Endothelial cell of umbilical vein (primary cell): ENCODE measurements at regions not wholly inside any gene's neighbourhood (a gene's known extent, or its start where the extent isn't known, plus 50 kb on each side); places are given as distances from the start of the nearest gene placed in this dataset.

ENCODE experiments used
- BruUV-seq: library from RNA; stranded (reverse); fragments of 400-500 nt; replicated peaks from 2 replicates; lab custom pipeline; 2021; lab: Mats Ljungman, UMichigan
- CTCF ChIA-PET: fragments of 300-600, 350-600 bp; sonication (Branson Sonifier 250); formaldehyde crosslinking; loops from one replicate; lab custom pipeline; 2021; ENCODE audit warnings: antibody characterized with exemption, inconsistent platforms; lab: Charles Lee
- POLR2A ChIA-PET: fragments of 300-600, 350-600 bp; sonication (Branson Sonifier 250); formaldehyde crosslinking; loops from one replicate; lab custom pipeline; 2021; ENCODE audit warnings: antibody characterized with exemption, inconsistent platforms; lab: Charles Lee
- DNase-seq: peaks from one replicate; pipeline ENCODE4 v3.0.0-alpha.2; 2011; ENCODE audit warnings: low read depth, low spot score
- FAIRE-seq: peaks from 2 replicates; lab custom pipeline; 2011; peaks lifted over from hg19 to GRCh38; lab: Jason Lieb, UNC
- H2AFZ ChIP-seq: 2 replicates; pipeline ENCODE4 v1.6.0; 2012; ENCODE audit warnings: low read depth, low read length, control low read depth, inconsistent platforms
- H3K27ac ChIP-seq: 2 replicates; pipeline ENCODE4 v1.5.1; 2011; ENCODE audit warnings: low read depth, mild to moderate bottlenecking, control low read depth, low read length, moderate library complexity; ENCODE audit not compliant: insufficient read depth
- H3K27me3 ChIP-seq, 2 experiments: 2 replicates each; pipeline versions ENCODE4 v1.6.0 to v1.6.1; 2011; ENCODE audit warnings: low read length in 2 of 2, mixed read lengths in 1 of 2; ENCODE audit not compliant: control insufficient read depth in 2 of 2, insufficient read depth in 2 of 2
- H3K36me3 ChIP-seq, 2 experiments: 2 replicates in 1 of 2; 3 replicates in 1 of 2; pipeline ENCODE4 v1.5.1; 2011; ENCODE audit warnings: low read length in 2 of 2, mild to moderate bottlenecking in 1 of 2, moderate library complexity in 1 of 2; ENCODE audit not compliant: control insufficient read depth in 2 of 2, insufficient read depth in 2 of 2; ENCODE audit errors: extremely low read depth in 1 of 2
- H3K4me1 ChIP-seq: 3 replicates; pipeline ENCODE4 v1.5.1; 2011; ENCODE audit warnings: mild to moderate bottlenecking, low read length; ENCODE audit not compliant: control insufficient read depth, insufficient read depth; ENCODE audit errors: extremely low read depth
- H3K4me2 ChIP-seq: 2 replicates; pipeline ENCODE4 v1.6.1; 2011; ENCODE audit warnings: low read length, control low read depth, mixed read lengths; ENCODE audit not compliant: insufficient read depth
- H3K4me3 ChIP-seq, 3 experiments: fragments of 200-600 bp in 1 of 3; sonication (generic), shearing (Covaris generic) in 1 of 3; replicated peaks in 1 of 3; 2 replicates each; pipeline ENCODE4 v1.5.1; 2011 to 2016; ENCODE audit warnings: control low read depth in 3 of 3, low read length in 3 of 3, mild to moderate bottlenecking in 2 of 3, inconsistent platforms in 1 of 3, low read depth in 1 of 3, moderate library complexity in 1 of 3; ENCODE audit not compliant: insufficient read depth in 1 of 3
- H3K79me2 ChIP-seq: 2 replicates; pipeline ENCODE4 v1.6.0; 2012; ENCODE audit warnings: low read length, inconsistent platforms; ENCODE audit not compliant: control insufficient read depth, insufficient read depth
- H3K9ac ChIP-seq: replicated peaks from 2 replicates; pipeline ENCODE3; 2011; ENCODE audit warnings: low read length, control low read depth; ENCODE audit not compliant: insufficient read depth; ENCODE audit errors: extremely low read depth
- H3K9me1 ChIP-seq: replicated peaks from 3 replicates; pipeline ENCODE4 v1.6.0; 2011; ENCODE audit warnings: mild to moderate bottlenecking, low read length; ENCODE audit not compliant: control insufficient read depth, insufficient read depth; ENCODE audit errors: extremely low read depth
- H3K9me3 ChIP-seq: replicated peaks from 2 replicates; pipeline ENCODE4 v1.5.1; 2012; ENCODE audit warnings: low read length, inconsistent platforms; ENCODE audit not compliant: control insufficient read depth, insufficient read depth
- H4K20me1 ChIP-seq: replicated peaks from 2 replicates; pipeline ENCODE3; 2011; ENCODE audit warnings: mild to moderate bottlenecking, low read length; ENCODE audit not compliant: control insufficient read depth, insufficient read depth; ENCODE audit errors: extremely low read depth
- CTCF ChIP-seq, 2 donors: IDR thresholded peaks; 1 replicate in 1 of 2; 2 replicates in 1 of 2; pipeline ENCODE4 v1.5.1; 2011; ENCODE audit warnings: low read length in 2 of 2, mild to moderate bottlenecking in 2 of 2, moderate library complexity in 2 of 2, control low read depth in 1 of 2, inconsistent platforms in 1 of 2, low read depth in 1 of 2; ENCODE audit not compliant: insufficient read depth in 1 of 2; ENCODE audit errors: extremely low read depth in 1 of 2
- EZH2 ChIP-seq: IDR thresholded peaks from 2 replicates; pipeline ENCODE4 v1.6.1; 2012; ENCODE audit warnings: borderline replicate concordance, low read depth, mild to moderate bottlenecking, moderate library complexity, low read length, inconsistent platforms; ENCODE audit not compliant: severe bottlenecking
- FOS ChIP-seq: IDR thresholded peaks from 2 replicates; pipeline ENCODE4 v1.6.1; 2011; ENCODE audit warnings: mild to moderate bottlenecking, low read length, moderate library complexity, borderline replicate concordance; ENCODE audit not compliant: insufficient read depth
- GATA2 ChIP-seq: IDR thresholded peaks from 2 replicates; pipeline ENCODE4 v1.7.0; 2011; ENCODE audit warnings: low read depth, mild to moderate bottlenecking, moderate library complexity, mixed read lengths, low read length; ENCODE audit not compliant: insufficient read length, insufficient read depth
- JUN ChIP-seq: IDR thresholded peaks from 2 replicates; pipeline ENCODE4 v1.6.1; 2011; ENCODE audit warnings: borderline replicate concordance, low read depth; ENCODE audit not compliant: insufficient read length, insufficient read depth
- MAX ChIP-seq: IDR thresholded peaks from 2 replicates; pipeline ENCODE4 v1.6.1; 2011; ENCODE audit not compliant: insufficient read depth, insufficient read length
- MYC ChIP-seq: IDR thresholded peaks from one replicate; pipeline ENCODE4 v1.6.1; 2011; ENCODE audit warnings: mild to moderate bottlenecking, low read depth, low read length
- POLR2A ChIP-seq: IDR thresholded peaks from 2 replicates; pipeline ENCODE4 v1.6.1; 2012; ENCODE audit warnings: low read depth, mild to moderate bottlenecking, control low read depth, low read length
- POLR2AphosphoS5 ChIP-seq: IDR thresholded peaks from 2 replicates; pipeline ENCODE4 v1.6.1; 2012; ENCODE audit warnings: low read depth, mild to moderate bottlenecking, control low read depth, low read length, moderate library complexity; ENCODE audit not compliant: insufficient read depth
- dilution Hi-C: fragments of 300-500 bp; cut with MboI; formaldehyde crosslinking; loops from one replicate; pipeline ENCODE4 v1.15.0; 2019; ENCODE audit warnings: low sequenced_read_pairs; ENCODE audit not compliant: extremely low pct_ligation_motif_present
- intact Hi-C: fragments of 100-400 bp; cut with micrococcal nuclease; formaldehyde crosslinking; loops from one replicate; pipeline ENCODE4 v1.10.0; 2022

- DNase-seq (no peak), FAIRE-seq (no peak)
- intact Hi-C loops (no loop called here), dilution Hi-C loops (no loop called here)
- POLR2A ChIA-PET, result no interaction called here
- Histone ChIP-seq H3K79me2 (no peaks in the 10 kb centered on the region), H3K9me3 (no peaks in the 10 kb centered on the region), H3K27ac (no peak overlapping the region), H4K20me1 (no peaks in the 10 kb centered on the region), H2AFZ (no peak overlapping the region), H3K4me3 (no peak overlapping the region), H3K4me2 (no peak overlapping the region), H3K9ac (no peak overlapping the region), H3K27me3 (no peaks in the 10 kb centered on the region), H3K9me1 (no peaks in the 10 kb centered on the region), H3K4me1 (no peaks in the 10 kb centered on the region), H3K36me3 (no peaks in the 10 kb centered on the region)
- BruUV-seq, result no TSS peak
- no peak for TF ChIP-seq MYC
- no peak for TF ChIP-seq POLR2A
- no peak for TF ChIP-seq FOS
- no peak for TF ChIP-seq EZH2
- no peak for TF ChIP-seq POLR2AphosphoS5
- no peak for TF ChIP-seq GATA2
- TF ChIP-seq CTCF (IDR thresholded peaks at IDR 0.05; ENCODE audit: extremely low read depth in 1 of 2, insufficient read depth in 1 of 2, low read depth in 1 of 2, low read length in 2 of 2), result no peak
- TF ChIP-seq JUN, result no peak
- TF ChIP-seq MAX, result no peak
- CTCF ChIA-PET, result no interaction called here
Measured at GRCh38 chr10:107619139-107619538, 454.6 kb upstream of the SORCS1 start.
